Tibial nerve (tissue), 4 donors: ENCODE measurements at regions not wholly inside any gene's neighbourhood (a gene's known extent, or its start where the extent isn't known, plus 50 kb on each side); places are given as distances from the start of the nearest gene placed in this dataset.
"Not testable (repeated sequence)": the region's sequence is repeated elsewhere in the genome, so short reads cannot be mapped to it uniquely, and the experiment has no call there.

Source experiments
- DNase-seq, 2 donors: peaks; one replicate each; pipeline ENCODE4 v3.0.0-alpha.2; 2019; ENCODE audit warnings: low spot score in 2 of 2
- H3K27ac ChIP-seq, 4 donors: fragments of 200-600 bp; sonication (generic) in 3 of 4; one replicate each; pipeline ENCODE4 v1.5.1; 2017 to 2019; ENCODE audit warnings: mild to moderate bottlenecking in 1 of 4
- H3K27me3 ChIP-seq, 2 donors: fragments of 200-600 bp; sonication (generic) in 1 of 2; one replicate each; pipeline versions ENCODE4 v1.5.1 to v1.6.0; 2017 to 2019
- H3K36me3 ChIP-seq, 3 donors: fragments of 200-600 bp; sonication (generic); one replicate each; pipeline ENCODE4 v1.5.1; 2018 to 2019
- H3K4me1 ChIP-seq, 4 donors: fragments of 200-600 bp; sonication (generic) in 3 of 4; one replicate each; pipeline ENCODE4 v1.5.1; 2017 to 2019
- H3K4me3 ChIP-seq, 4 donors: fragments of 200-600 bp; sonication (generic) in 3 of 4; one replicate each; pipeline ENCODE4 v1.5.1; 2017 to 2019; ENCODE audit warnings: mild to moderate bottlenecking in 1 of 4, moderate library complexity in 1 of 4
- H3K9me3 ChIP-seq, 4 donors: fragments of 200-600 bp; sonication (generic) in 3 of 4; one replicate each; pipeline ENCODE4 v1.5.1; 2017 to 2019
- WGBS, 2 donors: methylation state at CpG; one replicate each; pipeline ENCODE4 v1.1.5; 2018; 5-methylcytosine and 5-hydroxymethylcytosine counted together

- H3K9me3 ChIP-seq, H3K36me3 ChIP-seq, H3K27ac ChIP-seq, H3K27me3 ChIP-seq, H3K4me3 ChIP-seq, DNase-seq, H3K4me1 ChIP-seq: not testable (repeated sequence)
- 59 to 67% methylated on average over 8 of the region's 8 CpGs for WGBS, 2 donors
These were observed 4510.9 kb upstream of the OR11H1 start for GRCh38 chr22:11017108-11017507.

DNA sequence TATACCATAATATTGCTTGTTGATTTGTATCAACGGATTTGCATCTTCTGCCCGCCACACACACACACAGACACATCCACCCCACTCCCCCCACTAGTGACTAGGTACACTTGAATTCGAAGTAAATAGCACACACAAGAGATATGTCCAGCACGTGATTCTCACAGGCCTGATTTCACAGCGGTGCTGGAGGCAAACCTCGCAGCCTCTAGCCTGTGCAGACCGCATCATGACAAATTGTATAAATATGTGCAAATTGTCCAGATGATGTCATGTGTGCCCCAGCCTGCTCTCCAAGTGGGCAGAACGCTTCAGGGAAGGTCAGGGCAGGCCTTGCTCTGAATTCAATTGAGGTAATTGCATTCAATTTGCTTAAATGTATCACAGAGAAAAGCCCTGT is 4507.5 kb upstream of the OR11H1 start:
- H3K27ac ChIP-seq, H3K36me3 ChIP-seq, DNase-seq, H3K4me1 ChIP-seq, H3K27me3 ChIP-seq, H3K4me3 ChIP-seq: not testable (repeated sequence)
- WGBS, 2 donors = 52 to 56% methylated on average over 7 of the region's 8 CpGs
- peaks cover 0 to 10% (median 6%) of the 10 kb centered on the region in 4 donors for H3K9me3 ChIP-seq

DNA sequence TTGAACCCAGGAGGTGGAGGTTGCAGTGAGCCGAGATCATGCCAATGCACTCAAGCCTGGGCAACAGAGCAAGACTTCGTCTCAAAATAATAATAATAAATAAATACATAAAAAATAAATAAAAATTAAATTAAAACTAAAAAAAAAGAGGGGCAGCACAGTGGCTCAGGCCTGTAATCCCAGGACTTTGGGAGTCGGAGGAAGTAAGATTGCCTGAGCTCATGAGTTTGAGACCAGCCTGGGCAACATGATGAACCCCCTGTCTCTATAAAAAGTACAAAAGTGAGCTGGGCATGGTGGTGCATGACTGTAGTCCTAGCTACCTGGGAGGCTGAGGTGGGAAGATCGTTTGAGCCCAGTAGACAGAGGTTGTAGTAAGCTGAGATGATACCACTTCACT is 4501.5 kb upstream of the OR11H1 start:
- DNase-seq, H3K36me3 ChIP-seq, H3K4me1 ChIP-seq, H3K27ac ChIP-seq, H3K4me3 ChIP-seq, H3K27me3 ChIP-seq: not testable (repeated sequence)
- 55 to 64% methylated on average over 4 of the region's 4 CpGs for WGBS, 2 donors
- peaks cover 0 to 55% (median 17%) of the 10 kb centered on the region in 4 donors for H3K9me3 ChIP-seq

DNA sequence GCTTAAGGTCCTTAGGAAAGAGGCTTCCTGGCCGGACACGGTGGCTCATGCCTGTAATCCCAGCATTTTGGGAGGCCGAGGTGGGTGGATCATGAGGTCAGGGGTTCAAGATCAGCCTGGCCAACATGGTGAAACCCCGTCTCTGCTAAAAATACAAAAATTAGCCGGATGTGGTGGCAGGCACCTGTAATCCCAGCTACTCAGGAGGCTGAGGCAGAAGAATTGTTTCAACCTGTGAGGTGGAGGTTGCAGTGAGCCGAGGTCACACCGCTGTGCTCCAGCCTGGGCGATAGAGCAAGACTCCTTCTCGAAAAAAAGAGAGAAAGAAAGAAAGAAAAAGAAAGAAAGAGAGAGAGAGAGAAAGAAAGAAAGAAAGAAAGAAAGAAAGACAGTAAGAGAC is 4500.9 kb upstream of the OR11H1 start:
- not testable (repeated sequence) for H3K4me3 ChIP-seq, DNase-seq, H3K27ac ChIP-seq, H3K36me3 ChIP-seq, H3K4me1 ChIP-seq, H3K27me3 ChIP-seq
- 70 to 71% methylated on average over 9 of the region's 9 CpGs for WGBS, 2 donors
- H3K9me3 ChIP-seq = peaks cover 0 to 59% (median 17%) of the 10 kb centered on the region in 4 donors

DNA sequence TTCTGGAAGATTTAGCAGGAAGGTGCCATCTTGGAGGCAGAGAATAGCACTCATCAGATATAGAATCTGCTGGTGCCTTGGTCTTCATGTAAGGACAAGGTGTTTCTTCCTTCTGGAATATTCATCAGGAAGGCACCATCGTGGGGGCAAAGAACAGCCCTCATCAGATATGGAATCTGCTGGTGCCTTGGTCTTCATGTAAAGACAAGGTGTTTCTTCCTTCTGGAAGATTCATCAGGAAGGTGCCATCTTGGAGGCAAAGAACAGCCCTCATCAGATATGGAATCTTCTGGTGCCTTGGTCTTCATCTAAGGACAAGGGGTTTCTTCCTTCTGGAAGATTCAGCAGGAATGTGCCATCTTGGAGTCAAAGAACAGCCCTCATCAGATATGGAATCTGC is 4500.5 kb upstream of the OR11H1 start:
- WGBS, 2 donors = 42 to 46% methylated on average over 1 of the region's 1 CpG
- not testable (repeated sequence) for H3K4me3 ChIP-seq, H3K36me3 ChIP-seq, H3K27me3 ChIP-seq, DNase-seq, H3K4me1 ChIP-seq, H3K27ac ChIP-seq
- peaks cover 0 to 64% (median 18%) of the 10 kb centered on the region in 4 donors for H3K9me3 ChIP-seq

DNA sequence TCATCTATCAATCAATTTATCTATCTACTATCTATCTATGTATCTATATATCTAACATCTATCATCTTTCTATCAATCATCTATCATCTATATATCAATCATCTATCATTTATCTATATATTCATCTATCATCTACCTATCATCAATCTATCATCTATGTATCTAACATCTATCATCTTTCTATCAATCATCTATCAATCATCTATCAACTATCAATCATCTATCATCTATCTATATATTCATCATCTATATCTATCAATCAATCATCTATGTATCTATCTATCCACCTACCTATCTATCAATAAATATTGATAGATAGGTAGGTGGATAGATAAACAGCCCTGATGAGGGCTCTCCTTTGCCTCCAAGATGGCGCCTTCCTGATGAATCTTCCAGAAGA is 4499.8 kb upstream of the OR11H1 start:
- H3K4me3 ChIP-seq, H3K4me1 ChIP-seq, H3K27ac ChIP-seq, H3K27me3 ChIP-seq, DNase-seq, H3K36me3 ChIP-seq: not testable (repeated sequence)
- WGBS, 2 donors = 19 to 28% methylated on average over 1 of the region's 1 CpG
- H3K9me3 ChIP-seq = peaks cover 0 to 70% (median 19%) of the 10 kb centered on the region in 4 donors

GRCh38 chr22:11029534-11029933 is 4498.5 kb upstream of the OR11H1 start:
- not testable (repeated sequence) for DNase-seq, H3K36me3 ChIP-seq, H3K4me1 ChIP-seq, H3K27me3 ChIP-seq, H3K27ac ChIP-seq, H3K4me3 ChIP-seq
- 68 to 70% methylated on average over 8 of the region's 8 CpGs for WGBS, 2 donors
- H3K9me3 ChIP-seq = peaks cover 0 to 80% (median 20%) of the 10 kb centered on the region in 4 donors

DNA sequence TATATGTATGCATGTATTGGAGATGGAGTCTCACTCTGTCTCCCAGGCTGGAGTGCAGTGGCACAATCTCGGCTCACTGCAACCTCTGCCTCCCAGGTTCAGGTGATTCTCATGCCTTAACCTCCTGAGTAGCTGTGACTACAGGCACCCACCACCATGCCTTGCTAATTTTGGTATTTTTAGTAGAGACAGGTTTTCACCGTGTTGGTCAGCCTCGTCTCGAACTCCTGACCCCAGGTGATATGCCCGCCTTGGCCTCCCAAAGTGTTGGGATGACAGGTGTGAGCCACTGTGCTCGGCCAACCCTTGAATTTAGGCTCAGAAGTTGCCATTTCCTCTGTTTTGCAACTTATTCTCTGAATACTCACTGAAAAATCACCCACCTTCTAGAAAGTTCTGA is 4498.0 kb upstream of the OR11H1 start:
- not testable (repeated sequence) for H3K27me3 ChIP-seq, DNase-seq, H3K4me1 ChIP-seq, H3K4me3 ChIP-seq, H3K27ac ChIP-seq, H3K36me3 ChIP-seq
- WGBS, 2 donors = 51 to 60% methylated on average over 6 of the region's 6 CpGs
- H3K9me3 ChIP-seq = peaks cover 0 to 82% (median 21%) of the 10 kb centered on the region in 4 donors

DNA sequence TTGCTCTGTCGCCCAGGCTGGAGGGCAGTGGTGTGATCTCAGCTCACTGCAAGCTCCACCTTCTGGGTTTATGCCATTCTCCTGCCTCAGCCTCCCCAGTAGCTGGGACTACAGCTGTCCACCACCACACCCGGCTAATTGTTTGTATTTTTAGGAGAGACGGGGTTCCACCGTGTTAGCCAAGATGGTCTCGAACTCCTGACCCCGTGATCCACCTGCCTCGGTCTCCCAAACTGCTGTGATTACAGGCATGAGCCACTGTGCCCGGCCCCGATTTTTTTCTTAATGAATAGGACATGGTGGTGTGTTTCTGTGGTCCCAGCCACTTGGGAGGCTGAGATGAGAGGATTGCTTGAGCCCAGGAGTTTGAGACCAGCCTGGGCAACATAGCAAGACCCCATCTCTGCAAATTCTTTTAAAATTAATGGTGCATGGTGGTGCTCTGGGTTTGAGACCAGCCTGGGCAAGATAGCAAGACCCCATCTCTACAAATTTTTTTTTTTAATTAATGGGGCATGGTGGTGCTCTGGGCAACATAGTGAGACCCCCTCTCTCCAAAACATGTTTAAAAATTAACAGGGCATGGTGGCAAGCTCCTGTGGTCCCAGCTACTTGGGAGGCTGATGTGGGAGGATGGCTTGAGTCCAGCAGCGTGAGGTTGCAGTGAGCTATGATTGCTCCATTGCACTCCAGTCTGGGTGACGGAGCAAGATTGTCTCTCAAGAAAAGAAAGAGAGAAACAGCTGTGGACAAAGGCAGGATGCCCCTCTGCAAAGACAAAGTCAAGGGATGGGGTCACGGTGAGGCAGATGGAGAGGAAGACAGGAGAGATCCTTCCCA is 4497.2 kb upstream of the OR11H1 start:
- not testable (repeated sequence) for H3K4me3 ChIP-seq, H3K4me1 ChIP-seq, DNase-seq, H3K27ac ChIP-seq, H3K36me3 ChIP-seq, H3K27me3 ChIP-seq
- 75 to 78% methylated on average over 12 of the region's 12 CpGs for WGBS, 2 donors
- H3K9me3 ChIP-seq = peaks cover 0 to 84% (median 21%) of the 10 kb centered on the region in 4 donors

DNA sequence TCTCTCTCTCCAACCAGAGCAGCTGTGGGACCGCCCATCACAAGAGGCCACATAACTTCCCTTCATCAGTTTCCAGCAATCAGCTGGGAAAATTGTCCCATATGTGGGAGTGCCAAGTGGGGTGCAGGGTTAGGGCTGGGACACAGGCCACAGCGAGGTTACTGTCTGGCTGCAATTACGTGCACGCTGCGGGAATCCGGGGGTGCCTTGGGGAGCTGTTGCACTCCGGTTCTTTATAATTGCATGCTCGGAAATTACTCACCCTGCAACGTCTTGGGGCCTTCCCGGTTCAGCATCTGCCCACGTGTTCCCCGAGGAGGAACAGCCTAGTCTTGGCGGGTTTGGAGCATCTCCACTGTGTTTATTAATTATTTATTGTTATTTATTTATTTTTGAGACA is 4495.9 kb upstream of the OR11H1 start:
- 74 to 76% methylated on average over 13 of the region's 13 CpGs for WGBS, 2 donors
- not testable (repeated sequence) for H3K4me3 ChIP-seq, H3K27me3 ChIP-seq, H3K27ac ChIP-seq, DNase-seq, H3K36me3 ChIP-seq, H3K4me1 ChIP-seq
- H3K9me3 ChIP-seq = peaks cover 0 to 87% (median 23%) of the 10 kb centered on the region in 4 donors

- not testable (repeated sequence) for H3K27me3 ChIP-seq, DNase-seq, H3K27ac ChIP-seq, H3K4me1 ChIP-seq, H3K36me3 ChIP-seq, H3K4me3 ChIP-seq
- peaks cover 0 to 88% (median 23%) of the 10 kb centered on the region in 4 donors for H3K9me3 ChIP-seq
- 52 to 58% methylated on average over 6 of the region's 6 CpGs for WGBS, 2 donors
These were observed 4493.4 kb upstream of the OR11H1 start for GRCh38 chr22:11034660-11034987.

GRCh38 chr22:11035031-11035873 is 4492.7 kb upstream of the OR11H1 start:
- not testable (repeated sequence) for H3K27me3 ChIP-seq, H3K4me1 ChIP-seq, DNase-seq, H3K4me3 ChIP-seq, H3K27ac ChIP-seq, H3K36me3 ChIP-seq
- 65 to 70% methylated on average over 13 of the region's 13 CpGs for WGBS, 2 donors
- H3K9me3 ChIP-seq = peaks cover 0 to 90% (median 23%) of the 10 kb centered on the region in 4 donors

DNA sequence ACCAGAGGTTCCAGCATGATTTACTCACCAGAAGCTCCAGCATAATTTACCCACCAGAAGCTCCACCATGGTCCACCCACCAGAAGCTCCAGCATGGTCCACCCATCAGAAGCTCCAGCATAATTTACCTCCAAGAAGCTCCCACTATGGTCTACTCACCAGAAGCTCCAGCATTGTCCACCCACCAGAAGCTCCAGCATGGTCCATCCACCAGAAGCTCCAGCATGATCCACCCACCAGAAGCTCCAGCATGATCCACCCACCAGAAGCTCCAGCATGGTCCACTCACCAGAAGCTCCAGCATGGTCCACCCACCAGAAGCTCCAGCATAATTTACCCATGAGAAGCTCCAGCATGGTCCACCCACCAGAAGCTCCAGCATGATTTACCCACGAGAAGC is 4490.7 kb upstream of the OR11H1 start:
- not testable (repeated sequence) for H3K27me3 ChIP-seq, H3K27ac ChIP-seq, H3K4me1 ChIP-seq, H3K4me3 ChIP-seq, DNase-seq, H3K36me3 ChIP-seq
- H3K9me3 ChIP-seq = peaks cover 0 to 89% (median 24%) of the 10 kb centered on the region in 4 donors
- WGBS, 2 donors = 59 to 72% methylated on average over 1 of the region's 1 CpG
